Mucosa of descending colon (tissue), 3 donors: ENCODE measurements at regions not wholly inside any gene's neighbourhood (a gene's known extent, or its start where the extent isn't known, plus 50 kb on each side); places are given as distances from the start of the nearest gene placed in this dataset.
"Not testable (repeated sequence)": the region's sequence is repeated elsewhere in the genome, so short reads cannot be mapped to it uniquely, and the experiment has no call there.

ENCODE experiments used
- ATAC-seq: fragments of 200-7000 bp; cut with Tn5 transposase; one replicate; pipeline ENCODE4 v1.9.1; 2020; ENCODE audit warnings: mild to moderate bottlenecking, moderate library complexity
- DNase-seq, 3 donors: peaks; one replicate each; pipeline ENCODE4 v3.0.0-alpha.2; 2020
- H3K36me3 ChIP-seq: fragments of 200-600 bp; one replicate; pipeline ENCODE4 v1.8.0; 2021; ENCODE audit warnings: low read depth, mild to moderate bottlenecking
- H3K4me1 ChIP-seq: fragments of 200-600 bp; one replicate; pipeline ENCODE4 v1.8.0; 2021; ENCODE audit warnings: low read depth, mild to moderate bottlenecking
- H3K4me3 ChIP-seq: fragments of 200-600 bp; one replicate; pipeline ENCODE4 v1.8.0; 2021; ENCODE audit warnings: mild to moderate bottlenecking
- H3K9me3 ChIP-seq: fragments of 200-600 bp; one replicate; pipeline ENCODE4 v1.8.0; 2021; ENCODE audit warnings: mild to moderate bottlenecking
- CTCF ChIP-seq: fragments of 200-600 bp; IDR thresholded peaks from one replicate; pipeline ENCODE4 v1.8.0; 2022; ENCODE audit warnings: antibody characterized with exemption, mild to moderate bottlenecking
- intact Hi-C, 2 donors: fragments of 100-400 bp; cut with DNase I in 1 of 2; cut with micrococcal nuclease in 1 of 2; formaldehyde crosslinking; loops; one replicate each; pipeline versions ENCODE4 v1.11.0 to v1.11.1; 2022; cut with DNase I, micrococcal nuclease
- donor health status: DM: no; HTN: no; CAD: no; lungs with moderate emphysema.
- donor health status: DM: no; HTN: no; CAD: no.
- donor health status: DM: no; HTN: yes; CAD: no.

- ATAC-seq (no peak), DNase-seq (no peak)
- intact Hi-C loops = no loop called here
- H3K36me3 ChIP-seq = no peaks in the 10 kb centered on the region
- no peak overlapping the region for H3K4me3 ChIP-seq
- no peaks in the 10 kb centered on the region for H3K4me1 ChIP-seq
- TF ChIP-seq CTCF = no peak
- no peaks in the 10 kb centered on the region for H3K9me3 ChIP-seq
Measured at GRCh38 chr17:21823643-21824042, 131.3 kb downstream of the KCNJ18 start.

GRCh38 chr17:21841839-21842238 lies 149.5 kb downstream of the KCNJ18 start:
- intact Hi-C loops = no loop called here

GRCh38 chr17:21842332-21843317 lies 150.3 kb downstream of the KCNJ18 start:
- Histone ChIP-seq H3K36me3 (no peaks in the 10 kb centered on the region), H3K4me1 (no peaks in the 10 kb centered on the region), H3K4me3 (no peak overlapping the region), H3K9me3 (peaks cover 31% of the 10 kb centered on the region)
- peak in 1 of 3 donors; percentile 9 for DNase-seq
- no peak for ATAC-seq
- no peak for TF ChIP-seq CTCF
- intact Hi-C loops = no loop called here

More at GRCh38 chr17:21841839-21842238, 149.5 kb downstream of the KCNJ18 start:
- Histone ChIP-seq H3K4me1 (no peaks in the 10 kb centered on the region), H3K9me3 (peaks cover 24% of the 10 kb centered on the region), H3K4me3 (no peak overlapping the region), H3K36me3 (no peaks in the 10 kb centered on the region)
- ATAC-seq = no peak
- DNase-seq = no peak
- no peak for TF ChIP-seq CTCF

GRCh38 chr17:21843318-21843865 lies 151.1 kb downstream of the KCNJ18 start:
- Histone ChIP-seq H3K36me3 (no peaks in the 10 kb centered on the region), H3K9me3 (peaks cover 36% of the 10 kb centered on the region), H3K4me3 (no peak overlapping the region), H3K4me1 (no peaks in the 10 kb centered on the region)
- intact Hi-C loops = no loop called here
- ATAC-seq (no peak), DNase-seq (no peak)
- TF ChIP-seq CTCF = no peak

GRCh38 chr17:21843951-21844590 lies 151.7 kb downstream of the KCNJ18 start:
- Histone ChIP-seq H3K4me3 (no peak overlapping the region), H3K9me3 (peaks cover 42% of the 10 kb centered on the region), H3K4me1 (no peaks in the 10 kb centered on the region), H3K36me3 (no peaks in the 10 kb centered on the region)
- intact Hi-C loops = no loop called here
- ATAC-seq = no peak
- no peak for DNase-seq
- TF ChIP-seq CTCF = no peak

- H3K4me1 ChIP-seq, ATAC-seq, H3K4me3 ChIP-seq, DNase-seq, intact Hi-C loops, H3K36me3 ChIP-seq: not testable (repeated sequence)
- H3K9me3 ChIP-seq = peaks cover 39% of the 10 kb centered on the region
Measured at GRCh38 chr17:21848510-21848909, 156.2 kb downstream of the KCNJ18 start.

- H3K36me3 ChIP-seq, H3K4me3 ChIP-seq, H3K4me1 ChIP-seq, ATAC-seq, intact Hi-C loops, DNase-seq: not testable (repeated sequence)
- H3K9me3 ChIP-seq = peaks cover 34% of the 10 kb centered on the region
Measured at GRCh38 chr17:21849030-21849429, 156.7 kb downstream of the KCNJ18 start.

GRCh38 chr17:21850614-21851013 lies 158.3 kb downstream of the KCNJ18 start:
- not testable (repeated sequence) for H3K4me1 ChIP-seq

More at GRCh38 chr17:21850614-21851013, 158.3 kb downstream of the KCNJ18 start:
- H3K9me3 ChIP-seq = peaks cover 27% of the 10 kb centered on the region
- intact Hi-C loops, ATAC-seq, H3K36me3 ChIP-seq, H3K4me3 ChIP-seq: not testable (repeated sequence)
- peak in 1 of 3 donors; percentile 11 for DNase-seq
